ENCODE measurements at regions not wholly inside any gene's neighbourhood (a gene's known extent, or its start where the extent isn't known, plus 50 kb on each side); places are given as distances from the start of the nearest gene placed in this dataset.
A peak's percentile ranks its signal among the peaks of the same experiment; 100 is the strongest.

GRCh38 chr2:196229013-196229412, 57.6 kb upstream of the STK17B start:
- no peaks in the 10 kb centered on the region for H3K36me3 ChIP-seq (ENCODE audit: control insufficient read depth in 2 of 3, insufficient read depth in 3 of 3, low read length in 3 of 3)
- DNase-seq: no peak
- H3K27me3 ChIP-seq (ENCODE audit: control insufficient read depth, insufficient read depth, low read length): no peaks in the 10 kb centered on the region
- H3K4me1 ChIP-seq (ENCODE audit: control insufficient read depth in 2 of 3, insufficient read depth in 2 of 3, low read depth in 1 of 3, low read length in 3 of 3): peaks cover 0 to 2% (median 0%) of the 10 kb centered on the region in 3 donors
- FAIRE-seq: no peak
- H3K27ac ChIP-seq (ENCODE audit: low read depth in 2 of 2, low read length in 2 of 2): no peak overlapping the region
- H3K4me3 ChIP-seq (ENCODE audit: low read length in 3 of 3): no peak overlapping the region
- intact Hi-C loops (cut with DNase I): no loop called here
- no peak for TF ChIP-seq CTCF (IDR thresholded peaks at IDR 0.05; ENCODE audit: borderline replicate concordance, extremely low read depth, insufficient read depth)
- H3K9me3 ChIP-seq (ENCODE audit: control insufficient read depth in 2 of 3, insufficient read depth in 1 of 3, low read length in 3 of 3): no peaks in the 10 kb centered on the region
- H3K9ac ChIP-seq (ENCODE audit: low read length in 3 of 3): no peak overlapping the region

GRCh38 chr2:196230061-196230854, 58.9 kb upstream of the STK17B start:
- FAIRE-seq: no peak
- Histone ChIP-seq H3K4me1 (ENCODE audit: control insufficient read depth in 2 of 3, insufficient read depth in 2 of 3, low read depth in 1 of 3, low read length in 3 of 3) (peaks cover 0 to 2% (median 0%) of the 10 kb centered on the region in 3 donors), H3K9me3 (ENCODE audit: control insufficient read depth in 2 of 3, insufficient read depth in 1 of 3, low read length in 3 of 3) (no peaks in the 10 kb centered on the region), H3K27me3 (ENCODE audit: control insufficient read depth, insufficient read depth, low read length) (no peaks in the 10 kb centered on the region), H3K27ac (ENCODE audit: low read depth in 2 of 2, low read length in 2 of 2) (no peak overlapping the region), H3K9ac (ENCODE audit: low read length in 3 of 3) (no peak overlapping the region), H3K36me3 (ENCODE audit: control insufficient read depth in 2 of 3, insufficient read depth in 3 of 3, low read length in 3 of 3) (no peaks in the 10 kb centered on the region), H3K4me3 (ENCODE audit: low read length in 3 of 3) (no peak overlapping the region)
- no peak for TF ChIP-seq CTCF (IDR thresholded peaks at IDR 0.05; ENCODE audit: borderline replicate concordance, extremely low read depth, insufficient read depth)
- DNase-seq: no peak
- intact Hi-C loops (cut with DNase I): no loop called here

GRCh38 chr2:196233021-196233804, 61.8 kb upstream of the STK17B start:
- H3K27ac ChIP-seq (ENCODE audit: low read depth in 2 of 2, low read length in 2 of 2): no peak overlapping the region
- no peak for TF ChIP-seq CTCF (IDR thresholded peaks at IDR 0.05; ENCODE audit: borderline replicate concordance, extremely low read depth, insufficient read depth)
- H3K4me3 ChIP-seq (ENCODE audit: low read length in 3 of 3): no peak overlapping the region
- no peaks in the 10 kb centered on the region for H3K9me3 ChIP-seq (ENCODE audit: control insufficient read depth in 2 of 3, insufficient read depth in 1 of 3, low read length in 3 of 3)
- DNase-seq (peak in 2 of 5 donors; percentile 3 to 29), FAIRE-seq (no peak)
- H3K9ac ChIP-seq (ENCODE audit: low read length in 3 of 3): no peak overlapping the region
- no peaks in the 10 kb centered on the region for H3K36me3 ChIP-seq (ENCODE audit: control insufficient read depth in 2 of 3, insufficient read depth in 3 of 3, low read length in 3 of 3)
- intact Hi-C loops (cut with DNase I): no loop called here
- peaks cover 0 to 2% (median 0%) of the 10 kb centered on the region in 3 donors for H3K4me1 ChIP-seq (ENCODE audit: control insufficient read depth in 2 of 3, insufficient read depth in 2 of 3, low read depth in 1 of 3, low read length in 3 of 3)
- no peaks in the 10 kb centered on the region for H3K27me3 ChIP-seq (ENCODE audit: control insufficient read depth, insufficient read depth, low read length)
